ENCODE measurements at regions not wholly inside any gene's neighbourhood (a gene's known extent, or its start where the extent isn't known, plus 50 kb on each side); places are given as distances from the start of the nearest gene placed in this dataset.

GRCh38 chr1:95935719-95936118, 701.7 kb downstream of the RWDD3 start (continued):
- TF ChIP-seq ZNF544 (tag by site-specific recombination; IDR thresholded peaks at IDR 0.05): no peak

GRCh38 chr1:95941121-95941798, 707.2 kb downstream of the RWDD3 start:
- Histone ChIP-seq H3K9me3 (ENCODE audit: control insufficient read depth, insufficient read depth, low read depth, low read length) (no peaks in the 10 kb centered on the region), H3K4me1 (ENCODE audit: control insufficient read depth, insufficient read depth, low read length) (no peaks in the 10 kb centered on the region), H3K4me3 (ENCODE audit: low read depth, low read length) (no peak overlapping the region), H3K36me3 (ENCODE audit: control insufficient read depth in 2 of 2, insufficient read depth in 1 of 2, low read length in 2 of 2) (no peaks in the 10 kb centered on the region), H3K27ac (ENCODE audit: extremely low read depth, low read depth, low read length) (no peak overlapping the region)
- ChIA-PET POLR2A (no interaction called here), CTCF (no interaction called here)
- TF ChIP-seq, protein P1, sequence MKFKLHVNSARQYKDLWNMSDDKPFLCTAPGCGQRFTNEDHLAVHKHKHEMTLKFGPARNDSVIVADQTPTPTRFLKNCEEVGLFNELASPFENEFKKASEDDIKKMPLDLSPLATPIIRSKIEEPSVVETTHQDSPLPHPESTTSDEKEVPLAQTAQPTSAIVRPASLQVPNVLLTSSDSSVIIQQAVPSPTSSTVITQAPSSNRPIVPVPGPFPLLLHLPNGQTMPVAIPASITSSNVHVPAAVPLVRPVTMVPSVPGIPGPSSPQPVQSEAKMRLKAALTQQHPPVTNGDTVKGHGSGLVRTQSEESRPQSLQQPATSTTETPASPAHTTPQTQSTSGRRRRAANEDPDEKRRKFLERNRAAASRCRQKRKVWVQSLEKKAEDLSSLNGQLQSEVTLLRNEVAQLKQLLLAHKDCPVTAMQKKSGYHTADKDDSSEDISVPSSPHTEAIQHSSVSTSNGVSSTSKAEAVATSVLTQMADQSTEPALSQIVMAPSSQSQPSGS (tag by site-specific recombination; IDR thresholded peaks at IDR 0.05; ENCODE audit: low read depth): 0 out of 2 replicates have a peak, but pooled peaks have one; percentile 15
- TF ChIP-seq, protein P2, sequence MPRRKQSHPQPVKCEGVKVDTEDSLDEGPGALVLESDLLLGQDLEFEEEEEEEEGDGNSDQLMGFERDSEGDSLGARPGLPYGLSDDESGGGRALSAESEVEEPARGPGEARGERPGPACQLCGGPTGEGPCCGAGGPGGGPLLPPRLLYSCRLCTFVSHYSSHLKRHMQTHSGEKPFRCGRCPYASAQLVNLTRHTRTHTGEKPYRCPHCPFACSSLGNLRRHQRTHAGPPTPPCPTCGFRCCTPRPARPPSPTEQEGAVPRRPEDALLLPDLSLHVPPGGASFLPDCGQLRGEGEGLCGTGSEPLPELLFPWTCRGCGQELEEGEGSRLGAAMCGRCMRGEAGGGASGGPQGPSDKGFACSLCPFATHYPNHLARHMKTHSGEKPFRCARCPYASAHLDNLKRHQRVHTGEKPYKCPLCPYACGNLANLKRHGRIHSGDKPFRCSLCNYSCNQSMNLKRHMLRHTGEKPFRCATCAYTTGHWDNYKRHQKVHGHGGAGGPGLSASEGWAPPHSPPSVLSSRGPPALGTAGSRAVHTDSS (tag by site-specific recombination; IDR thresholded peaks at IDR 0.05): no peak

DNA sequence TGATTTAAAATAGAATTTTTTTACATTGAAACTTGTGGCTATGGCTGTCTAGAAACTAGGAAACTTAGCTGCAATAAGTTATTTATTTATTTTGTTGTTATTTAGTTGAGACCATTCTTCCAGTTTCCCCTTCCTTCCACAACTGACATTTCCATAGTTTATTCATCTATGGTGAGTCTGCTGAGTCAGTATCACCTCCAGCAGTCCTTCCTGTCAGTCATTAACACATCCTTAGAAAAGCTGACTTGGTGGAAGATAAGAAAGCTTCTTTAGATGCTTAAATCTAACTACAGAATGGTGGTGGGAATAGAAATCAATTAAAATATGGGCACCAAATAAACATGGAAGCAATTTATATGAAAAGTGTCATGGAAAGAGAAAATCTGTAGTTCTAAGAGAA, 714.0 kb downstream of the RWDD3 start:
- H3K4me3 ChIP-seq (ENCODE audit: low read depth, low read length): no peak overlapping the region
- H3K4me1 ChIP-seq (ENCODE audit: control insufficient read depth, insufficient read depth, low read length): no peaks in the 10 kb centered on the region
- H3K9me3 ChIP-seq (ENCODE audit: control insufficient read depth, insufficient read depth, low read depth, low read length): no peaks in the 10 kb centered on the region
- no peaks in the 10 kb centered on the region for H3K36me3 ChIP-seq (ENCODE audit: control insufficient read depth in 2 of 2, insufficient read depth in 1 of 2, low read length in 2 of 2)
- H3K27ac ChIP-seq (ENCODE audit: extremely low read depth, low read depth, low read length): no peak overlapping the region
- ChIA-PET CTCF (no interaction called here), POLR2A (no interaction called here)
- TF ChIP-seq ZNF777 (tag by site-specific recombination; IDR thresholded peaks at IDR 0.05; ENCODE audit: borderline replicate concordance) (no peak), ZNF311 (tag by site-specific recombination; IDR thresholded peaks at IDR 0.05; ENCODE audit: borderline replicate concordance) (no peak), ZNF571 (tag by site-specific recombination; IDR thresholded peaks at IDR 0.05) (no peak), ZNF140 (tag by site-specific recombination; IDR thresholded peaks at IDR 0.05) (no peak), ZNF214 (tag by site-specific recombination; IDR thresholded peaks at IDR 0.05; ENCODE audit: borderline replicate concordance) (no peak), ZNF692 (tag by site-specific recombination; IDR thresholded peaks at IDR 0.05) (no peak)
- TF ChIP-seq, protein P3, sequence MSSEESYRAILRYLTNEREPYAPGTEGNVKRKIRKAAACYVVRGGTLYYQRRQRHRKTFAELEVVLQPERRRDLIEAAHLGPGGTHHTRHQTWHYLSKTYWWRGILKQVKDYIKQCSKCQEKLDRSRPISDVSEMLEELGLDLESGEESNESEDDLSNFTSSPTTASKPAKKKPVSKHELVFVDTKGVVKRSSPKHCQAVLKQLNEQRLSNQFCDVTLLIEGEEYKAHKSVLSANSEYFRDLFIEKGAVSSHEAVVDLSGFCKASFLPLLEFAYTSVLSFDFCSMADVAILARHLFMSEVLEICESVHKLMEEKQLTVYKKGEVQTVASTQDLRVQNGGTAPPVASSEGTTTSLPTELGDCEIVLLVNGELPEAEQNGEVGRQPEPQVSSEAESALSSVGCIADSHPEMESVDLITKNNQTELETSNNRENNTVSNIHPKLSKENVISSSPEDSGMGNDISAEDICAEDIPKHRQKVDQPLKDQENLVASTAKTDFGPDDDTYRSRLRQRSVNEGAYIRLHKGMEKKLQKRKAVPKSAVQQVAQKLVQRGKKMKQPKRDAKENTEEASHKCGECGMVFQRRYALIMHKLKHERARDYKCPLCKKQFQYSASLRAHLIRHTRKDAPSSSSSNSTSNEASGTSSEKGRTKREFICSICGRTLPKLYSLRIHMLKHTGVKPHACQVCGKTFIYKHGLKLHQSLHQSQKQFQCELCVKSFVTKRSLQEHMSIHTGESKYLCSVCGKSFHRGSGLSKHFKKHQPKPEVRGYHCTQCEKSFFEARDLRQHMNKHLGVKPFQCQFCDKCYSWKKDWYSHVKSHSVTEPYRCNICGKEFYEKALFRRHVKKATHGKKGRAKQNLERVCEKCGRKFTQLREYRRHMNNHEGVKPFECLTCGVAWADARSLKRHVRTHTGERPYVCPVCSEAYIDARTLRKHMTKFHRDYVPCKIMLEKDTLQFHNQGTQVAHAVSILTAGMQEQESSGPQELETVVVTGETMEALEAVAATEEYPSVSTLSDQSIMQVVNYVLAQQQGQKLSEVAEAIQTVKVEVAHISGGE (tag by site-specific recombination; conservative IDR thresholded peaks at IDR 0.05; ENCODE audit: low read depth): no peak
- TF ChIP-seq, protein P1 (tag by site-specific recombination; IDR thresholded peaks at IDR 0.05; ENCODE audit: low read depth): no peak

Measured in HEK293 (cell line).